ENCODE measurements at regions not wholly inside any gene's neighbourhood (a gene's known extent, or its start where the extent isn't known, plus 50 kb on each side); places are given as distances from the start of the nearest gene placed in this dataset.

- FAIRE-seq (no peak), ATAC-seq (no peak), DNase-seq (no peak)
- Histone ChIP-seq H3K36me3 (no peaks in the 10 kb centered on the region), H3K9me3 (no peaks in the 10 kb centered on the region), H3K27me3 (no peaks in the 10 kb centered on the region), H3K4me3 (no peak overlapping the region), H3K4me1 (no peaks in the 10 kb centered on the region), H3K27ac (no peak overlapping the region)
- intact Hi-C loops (cut with DNase I): no loop called here
- no peak for TF ChIP-seq CTCF (IDR thresholded peaks at IDR 0.05)
- WGBS, 2 donors: 60 to 69% methylated on average over 5 of the region's 5 CpGs
These were observed 395.5 kb upstream of the NBEA start for GRCh38 chr13:34546344-34547250.

GRCh38 chr13:34547929-34548328, 394.1 kb upstream of the NBEA start:
- FAIRE-seq: no peak
- TF ChIP-seq CTCF (IDR thresholded peaks at IDR 0.05): no peak
- no peak for ATAC-seq
- no peak for DNase-seq
- intact Hi-C loops (cut with DNase I): no loop called here
- no peaks in the 10 kb centered on the region for H3K27me3 ChIP-seq
- WGBS, 2 donors: 82 to 94% methylated on average over 3 of the region's 3 CpGs
- H3K27ac ChIP-seq: no peak overlapping the region
- no peaks in the 10 kb centered on the region for H3K9me3 ChIP-seq
- no peak overlapping the region for H3K4me3 ChIP-seq
- no peaks in the 10 kb centered on the region for H3K4me1 ChIP-seq
- H3K36me3 ChIP-seq: no peaks in the 10 kb centered on the region

- 68 to 77% methylated on average over 3 of the region's 3 CpGs for WGBS, 2 donors
- intact Hi-C loops (cut with DNase I): no loop called here
- DNase-seq: no peak
- Histone ChIP-seq H3K36me3 (no peaks in the 10 kb centered on the region), H3K4me1 (no peaks in the 10 kb centered on the region), H3K27ac (no peak overlapping the region), H3K27me3 (no peaks in the 10 kb centered on the region), H3K9me3 (no peaks in the 10 kb centered on the region), H3K4me3 (no peak overlapping the region)
- FAIRE-seq: no peak
- no peak for ATAC-seq
- no peak for TF ChIP-seq CTCF (IDR thresholded peaks at IDR 0.05)
These were observed 388.7 kb upstream of the NBEA start for GRCh38 chr13:34553376-34553775.

GRCh38 chr13:34555988-34556387, 386.1 kb upstream of the NBEA start:
- Histone ChIP-seq H3K4me1 (no peaks in the 10 kb centered on the region), H3K4me3 (no peak overlapping the region), H3K27me3 (no peaks in the 10 kb centered on the region), H3K9me3 (no peaks in the 10 kb centered on the region), H3K27ac (no peak overlapping the region), H3K36me3 (no peaks in the 10 kb centered on the region)
- no peak for ATAC-seq
- WGBS, 2 donors: 79 to 80% methylated on average over 4 of the region's 4 CpGs
- FAIRE-seq: no peak
- DNase-seq: no peak
- intact Hi-C loops (cut with DNase I): no loop called here
- TF ChIP-seq CTCF (IDR thresholded peaks at IDR 0.05): no peak

- intact Hi-C loops (cut with DNase I): no loop called here
- H3K4me1 ChIP-seq: no peaks in the 10 kb centered on the region
- ATAC-seq: no peak
- no peak for FAIRE-seq
- H3K9me3 ChIP-seq: no peaks in the 10 kb centered on the region
- TF ChIP-seq CTCF (IDR thresholded peaks at IDR 0.05): no peak
- H3K4me3 ChIP-seq: no peak overlapping the region
- 63 to 70% methylated on average over 7 of the region's 7 CpGs for WGBS, 2 donors
- H3K27ac ChIP-seq: no peak overlapping the region
- H3K36me3 ChIP-seq: no peaks in the 10 kb centered on the region
- no peaks in the 10 kb centered on the region for H3K27me3 ChIP-seq
- no peak for DNase-seq
These were observed 381.0 kb upstream of the NBEA start for GRCh38 chr13:34561033-34561432.

All from pancreas (tissue), 10 donors.